ENCODE measurements at regions not wholly inside any gene's neighbourhood (a gene's known extent, or its start where the extent isn't known, plus 50 kb on each side); places are given as distances from the start of the nearest gene placed in this dataset.

GRCh38 chr13:37345869-37346268 lies 240.4 kb upstream of the CSNK1A1L start:
- TF ChIP-seq EZH2phosphoT487 (IDR thresholded peaks at IDR 0.05; ENCODE audit: low read depth, severe bottlenecking, unreplicated experiment), result no peak
- TF ChIP-seq CTCF (IDR thresholded peaks at IDR 0.05; ENCODE audit: poor library complexity), result no peak
- TF ChIP-seq EZH2 (IDR thresholded peaks at IDR 0.05; ENCODE audit: borderline replicate concordance), result no peak

Measured in hepatocyte (in vitro differentiated cells).